Activated naive CD4-positive, alpha-beta T cell (primary cell): ENCODE measurements at regions not wholly inside any gene's neighbourhood (a gene's known extent, or its start where the extent isn't known, plus 50 kb on each side); places are given as distances from the start of the nearest gene placed in this dataset.

Experiments
- DNase-seq, 4 experiments: peaks; one replicate each; lab custom pipeline; 2025; lab: John Stamatoyannopoulos, UW

DNA sequence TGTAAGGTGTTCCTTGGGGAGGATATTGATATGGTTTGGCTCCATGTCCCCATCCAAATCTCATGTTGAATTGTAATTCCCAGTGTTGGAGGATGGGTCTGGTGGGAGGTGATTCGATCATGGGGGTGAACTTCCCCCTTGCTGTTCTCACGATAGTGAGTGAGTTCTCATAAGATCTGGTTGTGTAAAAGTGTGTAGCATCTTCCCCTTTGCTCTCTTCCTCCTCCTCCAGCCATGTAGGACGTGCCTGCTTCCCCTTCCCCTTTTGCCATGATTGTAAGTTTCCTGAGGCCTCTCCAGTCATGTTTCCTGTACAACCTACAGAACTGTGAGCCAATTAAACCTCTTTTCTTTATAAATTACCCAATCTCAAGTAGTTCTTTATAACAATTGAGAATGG, 458.7 kb downstream of the LPIN1 start:
- no peak for DNase-seq

DNA sequence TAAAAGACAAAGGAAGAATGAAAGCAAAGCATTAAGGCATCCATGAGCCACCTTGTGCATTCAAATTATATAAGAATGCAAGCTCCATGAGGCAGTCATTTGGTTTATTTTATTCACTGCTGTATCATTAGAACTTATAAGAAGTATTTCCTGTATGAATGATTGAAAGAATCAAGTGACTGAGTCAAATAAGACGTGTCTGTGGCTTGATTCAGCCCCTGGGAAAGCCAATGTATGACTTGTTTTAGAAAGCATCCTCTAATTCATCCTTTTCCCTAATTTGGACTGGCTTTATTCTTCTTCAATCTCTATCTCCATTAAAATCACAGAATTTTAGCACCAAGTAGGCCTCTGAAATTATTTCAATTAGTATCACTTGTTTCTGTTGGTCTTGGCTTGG, 461.1 kb downstream of the LPIN1 start:
- no peak for DNase-seq

DNA sequence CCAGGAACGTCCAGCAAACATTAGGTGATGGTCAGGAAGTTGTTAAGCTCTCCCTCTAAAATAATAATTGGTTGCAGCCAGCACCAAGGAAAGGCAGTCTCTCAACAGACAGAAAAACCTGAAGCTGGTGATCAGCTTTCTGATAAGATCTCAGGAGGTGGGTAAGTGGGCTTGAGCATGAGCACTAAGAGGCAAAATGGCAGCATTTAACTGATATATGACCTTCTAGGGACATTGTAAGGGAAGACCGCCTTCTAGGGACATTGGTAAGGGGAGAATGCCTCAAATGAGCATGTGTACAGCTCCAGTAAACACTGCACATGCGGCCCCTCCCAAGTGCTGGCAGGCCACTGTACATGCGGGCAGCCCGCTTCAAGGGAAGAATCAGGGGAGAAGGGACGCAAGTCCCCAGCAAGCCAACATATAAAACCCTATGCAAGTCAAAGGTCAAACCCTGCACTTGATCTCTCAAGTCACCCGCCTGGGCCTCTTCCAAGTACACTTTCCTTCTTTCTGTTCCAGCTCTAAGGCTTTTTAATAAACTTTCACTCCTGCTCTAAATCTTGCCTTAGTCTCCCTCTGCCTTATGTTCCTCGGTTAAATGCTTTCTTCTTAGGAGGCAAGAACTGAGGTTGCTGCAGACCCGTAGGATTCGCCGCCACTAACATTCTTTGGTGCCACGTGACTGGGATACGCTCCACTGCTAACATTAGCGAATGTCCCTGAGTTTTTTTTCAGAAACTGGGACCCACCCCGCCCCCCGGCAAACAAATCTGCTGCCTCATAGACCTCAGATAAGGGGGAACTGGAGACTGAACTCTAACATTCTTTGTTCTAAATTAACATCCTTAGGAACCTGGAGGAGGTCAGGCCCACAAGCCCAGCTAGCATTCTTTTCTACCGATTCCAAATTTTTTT, 463.8 kb downstream of the LPIN1 start:
- no peak for DNase-seq

DNA sequence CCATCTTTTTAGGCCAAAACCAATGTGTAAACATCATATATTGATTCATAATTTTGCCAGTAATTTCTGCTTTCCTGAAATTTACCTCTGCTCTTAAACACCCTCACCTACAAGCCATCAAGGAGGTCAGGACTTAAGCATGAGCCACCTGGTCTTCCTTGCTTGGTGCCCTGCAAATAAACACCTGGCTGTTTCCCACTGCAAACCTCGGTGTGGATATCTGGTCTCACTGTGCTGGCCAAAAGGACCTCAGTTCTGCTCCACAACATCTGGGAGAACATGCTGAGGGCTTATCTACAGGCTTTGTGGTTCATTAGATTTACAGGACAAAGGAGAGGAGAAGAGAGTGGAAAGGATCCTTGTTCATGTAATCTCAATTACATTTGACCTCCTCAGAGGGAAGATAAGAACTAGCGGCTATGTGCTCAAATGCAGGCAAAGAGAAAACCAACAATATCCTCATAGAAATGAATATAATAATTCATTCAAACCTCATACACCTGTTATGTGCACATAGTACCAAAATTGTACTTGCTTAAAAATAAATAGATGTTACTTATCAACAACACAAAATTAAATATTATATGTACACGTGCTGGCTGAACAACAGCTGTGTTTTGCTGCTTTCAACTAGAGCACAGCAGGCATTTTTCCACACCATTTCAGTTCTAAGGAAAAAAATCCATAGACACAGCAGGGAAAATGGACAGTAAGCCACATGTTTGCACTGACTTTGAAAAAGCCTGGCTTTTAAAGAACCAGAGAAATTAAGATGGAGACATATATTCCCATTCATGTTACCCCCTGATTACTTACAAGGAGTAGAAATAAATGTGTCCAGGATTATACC, 465.1 kb downstream of the LPIN1 start:
- no peak for DNase-seq

DNA sequence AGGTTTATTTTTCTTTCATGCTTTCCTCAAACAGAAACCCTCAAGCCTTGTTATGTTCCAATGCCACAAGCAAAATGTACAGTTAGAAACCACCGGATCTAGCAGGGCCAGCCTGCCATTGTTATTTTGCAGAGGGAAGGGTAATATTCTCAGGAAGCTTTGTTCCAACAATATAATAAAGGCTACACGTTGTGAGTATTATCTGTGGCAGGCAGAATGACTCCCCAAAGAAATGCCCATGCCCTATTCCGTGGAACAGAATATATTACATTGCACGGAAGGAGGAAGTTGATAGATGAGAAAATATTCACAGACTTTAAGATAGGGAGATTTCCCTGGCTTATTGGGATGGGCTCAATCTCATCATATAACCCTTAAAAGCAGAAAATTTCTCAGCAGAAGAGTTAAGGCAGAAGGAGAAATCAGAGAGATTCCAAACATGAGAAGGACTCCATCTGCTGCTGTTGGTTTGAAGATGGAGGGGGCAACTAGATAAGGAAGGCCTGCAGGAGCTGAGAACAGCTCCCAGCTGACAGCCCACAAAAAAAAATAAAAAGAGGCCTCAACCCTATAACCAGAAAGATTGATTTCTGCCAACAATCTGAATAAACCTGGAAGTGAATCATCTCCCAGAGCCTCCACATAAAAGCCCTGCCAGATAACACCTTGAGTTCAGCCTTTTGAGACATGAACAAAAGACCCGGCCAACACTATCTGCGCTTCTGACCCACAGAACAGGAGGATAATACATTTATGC, 466.6 kb downstream of the LPIN1 start:
- DNase-seq, result no peak

DNA sequence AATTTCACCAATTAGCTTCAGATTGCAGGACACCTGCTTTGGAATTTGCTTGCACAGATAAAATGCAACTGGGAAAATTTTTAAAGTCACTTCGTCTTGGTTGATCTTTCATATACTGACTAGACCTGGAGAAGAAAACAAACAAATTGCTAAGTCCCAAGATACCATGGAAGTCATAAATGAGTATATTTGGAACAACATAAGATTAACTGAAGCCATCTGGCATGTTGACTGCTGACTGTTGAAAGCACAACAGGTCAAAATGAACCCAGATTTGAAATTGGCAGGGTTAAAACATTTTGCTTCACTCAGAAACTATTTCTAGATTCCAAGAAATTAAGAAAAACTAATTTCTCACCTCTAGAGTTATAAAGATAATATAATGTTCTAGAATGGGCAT, 470.7 kb downstream of the LPIN1 start:
- no peak for DNase-seq

DNA sequence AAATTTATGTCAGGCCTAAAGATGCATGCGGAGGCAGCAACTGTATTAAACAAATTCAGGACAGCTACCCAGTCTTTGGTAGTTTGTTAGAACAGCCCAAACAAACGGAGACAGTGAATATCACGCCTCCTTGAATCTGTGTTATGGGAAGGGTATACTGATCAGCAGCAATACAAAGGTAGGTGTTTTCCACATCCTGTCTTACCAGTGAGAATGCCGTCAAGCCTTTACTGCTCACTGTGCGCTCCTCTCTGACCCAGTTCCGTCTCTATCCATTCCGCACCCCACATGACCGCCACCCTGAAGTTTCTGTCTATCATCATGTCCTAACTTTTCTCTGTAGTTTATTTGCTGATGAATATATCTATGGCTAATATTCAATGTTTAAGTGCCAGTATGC, 473.3 kb downstream of the LPIN1 start:
- no peak for DNase-seq

DNA sequence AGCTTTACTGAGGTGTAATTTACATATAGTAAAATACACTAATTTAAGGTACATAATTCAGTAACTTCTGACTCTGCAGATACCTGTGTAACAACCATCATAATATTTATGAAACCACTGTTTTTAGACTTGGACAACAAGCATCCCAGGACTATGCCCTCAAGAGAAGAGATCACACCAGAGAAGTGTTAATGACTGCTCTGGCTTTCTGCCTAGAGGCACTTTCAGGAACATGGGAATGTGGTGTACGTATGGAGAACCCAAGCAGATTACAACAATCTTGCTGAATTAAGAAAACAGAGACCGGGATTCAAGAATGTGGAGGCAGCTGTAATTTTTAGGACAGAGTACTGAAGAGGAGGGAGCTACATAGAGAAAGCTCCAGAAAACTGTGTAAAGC, 475.2 kb downstream of the LPIN1 start:
- DNase-seq, result no peak

DNA sequence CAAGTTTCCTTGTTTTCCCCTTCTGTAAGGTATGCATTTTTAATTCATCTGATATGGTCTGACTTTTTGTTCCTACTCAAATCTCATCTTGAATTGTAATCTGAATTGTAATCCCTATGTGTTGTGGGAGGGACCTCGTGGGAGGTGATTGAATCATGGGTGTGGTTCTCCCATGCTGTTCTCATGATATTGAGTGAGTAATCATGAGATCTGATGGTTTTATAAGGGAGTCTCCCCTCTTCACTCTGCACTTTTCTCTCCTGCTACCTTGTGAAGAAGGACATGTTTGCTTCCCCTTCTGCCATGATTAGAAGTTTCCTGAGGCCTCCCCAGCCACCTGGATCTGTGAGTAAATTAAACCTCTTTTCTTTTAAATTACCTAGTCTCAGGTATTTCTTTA, 476.1 kb downstream of the LPIN1 start:
- DNase-seq, result no peak

DNA sequence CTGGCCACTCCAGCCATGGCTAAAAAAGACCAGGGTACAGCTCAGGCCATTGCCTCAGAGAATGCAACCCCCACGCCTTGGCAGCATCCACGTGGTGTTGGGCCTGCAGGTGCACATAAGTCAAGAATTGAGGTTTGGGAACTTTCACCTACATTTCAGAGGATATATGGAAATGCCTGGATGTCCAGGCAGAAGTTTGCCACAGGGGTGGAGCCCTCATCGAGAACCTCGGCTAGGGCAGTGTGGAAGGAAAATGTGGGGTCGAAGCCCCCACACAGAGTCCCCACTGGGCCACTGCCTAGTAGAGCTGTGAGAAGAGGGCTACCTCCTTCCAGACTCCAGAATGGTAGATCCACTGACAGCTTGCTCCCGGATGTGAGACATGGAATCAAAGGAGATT, 477.3 kb downstream of the LPIN1 start:
- no peak for DNase-seq

DNA sequence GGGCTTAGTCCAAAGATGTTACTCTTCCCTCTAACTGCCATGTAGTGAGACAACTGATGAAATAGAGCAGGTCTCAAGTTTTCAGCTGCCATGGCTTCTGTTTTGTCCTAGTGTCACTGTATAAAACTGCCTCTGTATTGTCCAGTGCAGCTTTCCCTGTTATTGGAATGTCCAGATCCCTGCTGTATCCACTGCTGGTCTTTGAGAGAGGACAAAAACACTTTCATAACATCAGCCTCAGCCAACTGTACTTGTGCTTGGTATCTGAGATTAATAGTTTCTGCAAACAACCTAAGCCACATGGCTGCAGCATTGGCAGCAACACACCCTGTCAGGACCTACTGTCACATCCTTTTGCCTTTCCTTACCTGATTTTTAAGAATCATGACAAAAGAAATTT, 480.2 kb downstream of the LPIN1 start:
- no peak for DNase-seq

DNA sequence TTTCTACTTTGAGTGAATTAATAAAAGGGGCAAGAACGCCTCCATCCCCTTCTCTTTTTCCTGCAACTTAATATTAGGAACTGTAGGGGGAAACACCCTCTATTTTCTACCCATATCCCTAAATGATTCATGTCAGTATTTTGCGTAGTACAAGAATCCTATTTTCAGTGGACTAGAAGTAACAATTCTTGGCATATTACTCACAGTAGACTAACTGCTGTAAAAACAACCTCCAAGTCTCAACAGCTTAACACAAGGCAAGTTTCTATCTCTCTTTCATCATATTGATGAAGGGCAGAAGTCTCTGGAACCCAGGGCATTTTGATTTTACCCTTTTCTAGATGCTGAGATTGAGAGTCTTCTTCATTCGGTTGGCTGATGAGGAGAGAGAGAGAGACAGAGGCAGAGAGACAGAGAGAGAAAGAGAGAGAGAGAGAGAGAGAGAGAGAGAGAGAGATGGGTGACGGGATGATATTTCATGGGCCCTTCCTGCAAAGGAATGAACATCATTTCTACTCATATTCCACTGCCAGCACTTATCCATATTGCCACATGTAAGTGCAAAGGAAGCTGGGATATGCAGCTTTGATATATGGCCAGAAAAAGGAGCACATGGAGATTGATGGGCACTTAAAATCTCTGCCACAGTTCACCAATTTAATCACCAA, 481.6 kb downstream of the LPIN1 start:
- no peak for DNase-seq

DNA sequence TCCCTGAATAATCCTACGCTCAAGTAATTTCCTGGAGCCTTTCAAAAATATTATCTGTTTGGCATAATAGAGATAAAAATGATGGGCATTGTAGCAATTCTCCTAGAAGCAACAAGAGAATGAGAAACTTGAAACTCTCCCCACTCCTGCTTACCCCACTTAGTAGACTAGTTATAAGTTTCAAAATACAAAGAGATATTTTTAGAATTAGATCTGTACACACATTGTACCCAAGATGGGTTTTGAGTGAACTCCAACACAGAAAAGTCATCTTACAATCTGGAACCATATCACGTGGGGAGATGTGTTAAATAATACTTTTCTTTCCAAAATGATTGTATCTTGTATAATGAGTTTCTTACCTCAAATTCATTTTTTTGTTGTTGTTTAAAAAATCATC, 484.9 kb downstream of the LPIN1 start:
- DNase-seq, result no peak

DNA sequence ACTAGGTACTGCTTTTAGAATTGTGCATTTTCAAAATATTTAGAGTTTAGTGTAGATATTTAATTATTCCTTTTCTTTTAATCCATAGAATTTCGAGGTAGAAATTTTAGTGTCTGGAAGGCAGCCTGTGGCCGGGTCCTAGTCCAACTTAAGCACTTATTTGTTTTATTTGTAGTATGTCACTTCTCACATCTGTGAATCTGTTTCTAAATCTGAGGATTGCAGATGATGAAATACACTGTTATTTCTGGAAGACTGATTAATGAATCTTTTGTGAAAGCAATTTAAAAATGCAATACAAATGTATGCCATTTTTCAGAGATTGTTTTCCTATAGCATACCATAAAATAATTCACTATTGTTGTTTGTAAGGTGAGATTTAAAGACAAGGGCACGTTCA, 483.9 kb upstream of the TRIB2 start:
- no peak for DNase-seq

DNA sequence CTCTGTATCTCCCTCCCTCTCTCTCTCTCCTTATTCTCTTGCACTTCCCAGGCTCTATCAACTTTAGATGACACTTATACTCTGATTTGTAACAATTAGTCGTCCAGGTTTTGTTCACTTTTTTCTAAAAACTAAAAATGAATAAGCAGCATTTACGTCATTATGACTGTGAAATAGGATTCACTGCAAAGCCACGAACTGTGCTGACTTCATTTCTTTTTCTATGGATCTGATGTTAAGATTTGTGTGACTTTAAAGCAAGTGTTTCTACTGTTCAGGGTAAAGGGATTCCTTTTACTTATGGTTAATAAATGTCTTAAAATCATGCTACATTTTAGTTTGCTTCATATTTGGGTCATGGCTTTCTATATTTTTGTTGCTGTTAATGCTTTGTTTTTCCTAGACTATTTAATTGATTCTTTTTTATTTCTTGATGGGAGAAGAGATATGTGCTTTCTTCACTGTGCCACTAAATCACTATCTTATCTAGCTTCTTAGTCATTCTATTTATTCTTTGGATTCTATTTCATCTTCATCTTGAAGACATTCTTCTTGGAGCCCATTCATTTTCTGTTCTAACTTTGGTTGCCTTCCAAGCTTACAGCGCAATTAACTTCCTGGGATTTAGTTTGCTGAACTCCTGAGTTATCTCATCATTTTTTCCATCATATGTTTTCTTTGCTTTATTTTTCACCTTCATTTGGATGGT, 480.4 kb upstream of the TRIB2 start:
- no peak for DNase-seq

DNA sequence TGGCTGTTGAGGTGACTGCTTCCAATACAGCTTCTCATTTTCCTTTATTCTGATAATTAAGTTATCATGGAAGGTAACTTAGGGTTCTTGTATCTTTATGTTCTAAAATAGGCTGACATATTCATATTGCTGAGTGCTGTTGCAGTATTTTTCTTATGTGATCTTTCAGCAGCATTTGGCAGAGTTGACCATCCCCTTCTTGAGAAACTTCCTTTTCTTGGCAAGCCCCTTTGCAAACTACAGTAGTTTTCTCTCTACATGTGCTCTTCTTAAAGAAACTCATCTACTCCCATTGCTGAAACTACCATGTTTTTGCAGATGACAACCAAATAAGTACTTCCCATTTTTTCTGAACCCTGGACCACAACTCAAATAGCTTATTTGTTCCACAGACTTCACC, 476.5 kb upstream of the TRIB2 start:
- DNase-seq, result no peak

DNA sequence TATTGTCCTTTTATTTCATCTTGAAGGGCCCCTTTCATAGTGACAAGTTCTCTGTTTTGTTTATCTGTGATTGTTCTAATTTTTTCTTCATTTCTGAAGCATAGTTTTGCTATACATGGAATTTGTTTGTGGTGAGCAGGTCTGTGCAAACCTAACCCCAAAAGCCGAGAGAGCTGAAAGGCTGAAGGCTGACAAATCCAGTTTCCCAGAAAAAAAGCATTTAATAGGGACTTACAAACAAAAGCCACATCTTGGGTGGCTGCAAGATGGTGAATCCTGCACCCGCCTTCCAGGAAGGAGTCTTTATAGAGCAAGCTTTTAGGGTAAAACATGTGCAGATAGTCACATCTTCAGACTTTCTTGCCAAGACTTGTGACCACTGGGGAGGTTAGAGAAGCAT, 473.4 kb upstream of the TRIB2 start:
- DNase-seq, result no peak

DNA sequence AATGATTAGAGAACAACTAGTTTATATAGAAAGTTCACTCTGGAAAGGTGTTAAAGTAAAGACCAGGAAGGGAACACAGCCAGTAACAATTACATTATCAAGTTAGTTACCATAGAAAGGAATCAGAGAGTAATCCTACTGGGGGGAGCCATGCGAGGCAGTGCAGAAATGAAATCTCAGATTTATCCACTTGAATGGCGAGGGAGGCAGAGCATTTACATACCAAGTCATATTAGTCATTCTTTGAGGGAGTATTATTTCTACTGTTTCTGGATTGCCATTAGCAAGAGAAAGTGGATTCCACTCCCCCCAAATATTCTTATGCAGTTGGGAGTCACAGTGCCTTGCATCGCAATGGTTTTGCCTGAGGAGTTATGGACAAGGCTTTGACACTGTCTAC, 472.7 kb upstream of the TRIB2 start:
- DNase-seq, result no peak

DNA sequence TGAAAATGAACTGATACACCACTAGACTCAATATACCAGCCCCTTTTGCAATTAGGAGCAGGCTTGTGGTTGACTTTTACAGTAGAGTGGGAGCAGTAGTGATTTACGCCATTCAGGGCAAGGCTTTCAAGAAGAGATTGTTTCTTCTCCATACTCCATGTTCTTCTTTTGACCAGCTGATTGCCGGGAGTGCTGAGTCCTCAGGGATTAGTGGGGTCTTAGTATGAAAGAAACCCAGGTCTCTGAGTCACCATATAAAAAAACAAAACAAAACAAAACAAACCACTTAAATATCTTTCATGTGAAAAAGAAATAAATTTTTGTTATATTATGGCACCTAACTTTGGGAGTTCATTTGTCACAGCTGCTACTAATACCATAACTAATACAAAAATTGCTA, 465.6 kb upstream of the TRIB2 start:
- DNase-seq, result no peak

DNA sequence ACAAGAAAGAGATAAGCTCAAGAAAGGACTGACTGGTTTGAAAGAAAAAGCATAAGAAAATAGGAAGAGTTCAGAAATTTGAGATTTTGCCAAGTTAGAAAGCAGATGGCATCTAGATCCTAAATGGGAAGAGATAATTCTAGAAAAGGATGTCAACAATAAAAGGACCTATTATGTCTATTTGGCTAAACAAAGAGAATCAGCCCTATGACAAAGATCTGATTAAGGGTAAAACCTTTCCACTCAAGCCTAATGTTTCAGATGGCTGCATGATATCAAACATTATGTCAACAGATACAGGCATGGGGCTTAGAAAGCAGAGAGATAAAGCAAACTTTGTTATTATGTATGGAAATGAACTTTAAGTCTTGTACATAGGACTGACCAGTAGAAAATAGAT, 465.0 kb upstream of the TRIB2 start:
- no peak for DNase-seq

DNA sequence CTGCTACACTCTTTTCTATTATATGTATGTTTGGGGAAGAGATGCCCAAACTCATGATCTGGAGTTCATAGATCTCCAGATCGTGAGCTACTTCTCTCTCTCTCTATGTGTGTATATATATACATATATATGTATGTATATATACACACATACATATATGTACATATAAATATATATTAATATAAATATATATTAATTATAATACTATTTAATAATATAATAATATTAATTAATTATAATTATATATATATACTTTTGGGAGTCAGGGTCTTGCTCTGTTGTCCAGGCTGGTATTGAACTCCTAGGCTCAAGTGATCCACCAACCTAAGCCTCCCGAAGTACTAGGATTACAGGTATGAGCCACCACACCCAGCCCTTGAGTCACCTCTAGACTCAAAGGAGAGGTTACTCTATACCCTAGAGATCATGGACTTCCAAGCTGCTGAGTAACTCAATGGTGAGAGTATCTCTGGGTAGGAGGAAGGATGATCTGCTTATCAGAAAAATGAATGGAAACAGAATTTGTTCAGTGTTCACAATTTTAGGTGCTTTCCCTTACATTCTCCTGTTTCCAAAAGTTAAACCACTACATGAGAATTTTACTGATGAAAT, 463.5 kb upstream of the TRIB2 start:
- no peak for DNase-seq
